ENCODE measurements at regions not wholly inside any gene's neighbourhood (a gene's known extent, or its start where the extent isn't known, plus 50 kb on each side); places are given as distances from the start of the nearest gene placed in this dataset.

DNA sequence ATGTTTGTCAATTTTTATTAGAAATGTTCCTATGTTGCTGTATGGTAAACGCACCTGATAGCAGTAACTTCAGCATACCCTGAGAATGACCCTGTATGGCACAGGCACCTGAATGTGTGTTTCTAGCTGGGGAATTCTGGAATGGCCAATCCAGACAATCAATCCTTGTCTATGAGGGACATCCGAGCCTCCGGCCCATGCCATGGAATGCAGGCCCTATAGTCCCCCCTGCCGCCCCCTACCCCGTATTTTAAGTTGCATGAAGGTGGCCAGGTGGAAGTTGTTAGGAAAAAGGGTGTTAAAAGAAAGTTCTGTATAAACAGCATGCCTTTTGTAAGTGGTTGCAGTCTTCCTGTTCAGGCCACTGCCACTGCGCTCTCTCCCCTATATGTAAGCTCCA, 595.9 kb downstream of the DSC3 start:
- TF ChIP-seq, protein P1, sequence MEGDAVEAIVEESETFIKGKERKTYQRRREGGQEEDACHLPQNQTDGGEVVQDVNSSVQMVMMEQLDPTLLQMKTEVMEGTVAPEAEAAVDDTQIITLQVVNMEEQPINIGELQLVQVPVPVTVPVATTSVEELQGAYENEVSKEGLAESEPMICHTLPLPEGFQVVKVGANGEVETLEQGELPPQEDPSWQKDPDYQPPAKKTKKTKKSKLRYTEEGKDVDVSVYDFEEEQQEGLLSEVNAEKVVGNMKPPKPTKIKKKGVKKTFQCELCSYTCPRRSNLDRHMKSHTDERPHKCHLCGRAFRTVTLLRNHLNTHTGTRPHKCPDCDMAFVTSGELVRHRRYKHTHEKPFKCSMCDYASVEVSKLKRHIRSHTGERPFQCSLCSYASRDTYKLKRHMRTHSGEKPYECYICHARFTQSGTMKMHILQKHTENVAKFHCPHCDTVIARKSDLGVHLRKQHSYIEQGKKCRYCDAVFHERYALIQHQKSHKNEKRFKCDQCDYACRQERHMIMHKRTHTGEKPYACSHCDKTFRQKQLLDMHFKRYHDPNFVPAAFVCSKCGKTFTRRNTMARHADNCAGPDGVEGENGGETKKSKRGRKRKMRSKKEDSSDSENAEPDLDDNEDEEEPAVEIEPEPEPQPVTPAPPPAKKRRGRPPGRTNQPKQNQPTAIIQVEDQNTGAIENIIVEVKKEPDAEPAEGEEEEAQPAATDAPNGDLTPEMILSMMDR (IDR thresholded peaks at IDR 0.05), result no peak
- TF ChIP-seq POLR2A (IDR thresholded peaks at IDR 0.05), result no peak
- no peak for TF ChIP-seq POLR2AphosphoS5 (IDR thresholded peaks at IDR 0.05)
